Ishikawa (cell line): ENCODE measurements at regions not wholly inside any gene's neighbourhood (a gene's known extent, or its start where the extent isn't known, plus 50 kb on each side); places are given as distances from the start of the nearest gene placed in this dataset.

Source experiments
- CEBPB ChIP-seq: IDR thresholded peaks from 2 replicates; pipeline ENCODE4 v1.6.1; 2012
- CREB1 ChIP-seq: IDR thresholded peaks from 2 replicates; pipeline ENCODE4 v1.6.1; 2012; ENCODE audit warnings: low read depth
- EGR1 ChIP-seq: IDR thresholded peaks from 2 replicates; pipeline ENCODE4 v1.6.1; 2012
- EP300 ChIP-seq: IDR thresholded peaks from 2 replicates; pipeline ENCODE4 v1.6.1; 2012; ENCODE audit warnings: borderline replicate concordance
- FOXM1 ChIP-seq: IDR thresholded peaks from 2 replicates; pipeline ENCODE4 v1.6.1; 2012; ENCODE audit warnings: low read depth, borderline replicate concordance
- NFIC ChIP-seq: IDR thresholded peaks from 2 replicates; pipeline ENCODE4 v1.6.1; 2012
- RAD21 ChIP-seq: IDR thresholded peaks from 2 replicates; pipeline ENCODE4 v1.6.1; 2012; ENCODE audit warnings: low read depth
- TAF1 ChIP-seq: IDR thresholded peaks from 2 replicates; pipeline ENCODE4 v1.6.1; 2012; ENCODE audit warnings: low read depth, mild to moderate bottlenecking
- TCF12 ChIP-seq: IDR thresholded peaks from 2 replicates; pipeline ENCODE4 v1.6.1; 2012; ENCODE audit warnings: low read depth
- TEAD4 ChIP-seq: IDR thresholded peaks from 2 replicates; pipeline ENCODE4 v1.6.1; 2012
- USF1 ChIP-seq: IDR thresholded peaks from 2 replicates; pipeline ENCODE4 v1.6.1; 2012
- YY1 ChIP-seq: IDR thresholded peaks from 2 replicates; pipeline ENCODE4 v1.6.1; 2012; ENCODE audit warnings: low read depth
- ZBTB7A ChIP-seq: IDR thresholded peaks from 2 replicates; pipeline ENCODE4 v1.6.1; 2012; ENCODE audit warnings: low read depth
- TF ChIP-seq, protein P1 (sequence below): IDR thresholded peaks from 2 replicates; pipeline ENCODE4 v1.6.1; 2012
- TF ChIP-seq, protein P2 (sequence below): IDR thresholded peaks from 2 replicates; pipeline ENCODE4 v1.6.1; 2012; ENCODE audit warnings: low read depth, mild to moderate bottlenecking

- TF ChIP-seq YY1 (no peak), TEAD4 (no peak), TCF12 (no peak), NFIC (no peak), TAF1 (no peak), EGR1 (no peak), FOXM1 (no peak), USF1 (no peak), ZBTB7A (no peak), CREB1 (no peak), CEBPB (no peak)
- TF ChIP-seq, protein P1, sequence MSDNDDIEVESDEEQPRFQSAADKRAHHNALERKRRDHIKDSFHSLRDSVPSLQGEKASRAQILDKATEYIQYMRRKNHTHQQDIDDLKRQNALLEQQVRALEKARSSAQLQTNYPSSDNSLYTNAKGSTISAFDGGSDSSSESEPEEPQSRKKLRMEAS, result no peak
- TF ChIP-seq, protein P2, sequence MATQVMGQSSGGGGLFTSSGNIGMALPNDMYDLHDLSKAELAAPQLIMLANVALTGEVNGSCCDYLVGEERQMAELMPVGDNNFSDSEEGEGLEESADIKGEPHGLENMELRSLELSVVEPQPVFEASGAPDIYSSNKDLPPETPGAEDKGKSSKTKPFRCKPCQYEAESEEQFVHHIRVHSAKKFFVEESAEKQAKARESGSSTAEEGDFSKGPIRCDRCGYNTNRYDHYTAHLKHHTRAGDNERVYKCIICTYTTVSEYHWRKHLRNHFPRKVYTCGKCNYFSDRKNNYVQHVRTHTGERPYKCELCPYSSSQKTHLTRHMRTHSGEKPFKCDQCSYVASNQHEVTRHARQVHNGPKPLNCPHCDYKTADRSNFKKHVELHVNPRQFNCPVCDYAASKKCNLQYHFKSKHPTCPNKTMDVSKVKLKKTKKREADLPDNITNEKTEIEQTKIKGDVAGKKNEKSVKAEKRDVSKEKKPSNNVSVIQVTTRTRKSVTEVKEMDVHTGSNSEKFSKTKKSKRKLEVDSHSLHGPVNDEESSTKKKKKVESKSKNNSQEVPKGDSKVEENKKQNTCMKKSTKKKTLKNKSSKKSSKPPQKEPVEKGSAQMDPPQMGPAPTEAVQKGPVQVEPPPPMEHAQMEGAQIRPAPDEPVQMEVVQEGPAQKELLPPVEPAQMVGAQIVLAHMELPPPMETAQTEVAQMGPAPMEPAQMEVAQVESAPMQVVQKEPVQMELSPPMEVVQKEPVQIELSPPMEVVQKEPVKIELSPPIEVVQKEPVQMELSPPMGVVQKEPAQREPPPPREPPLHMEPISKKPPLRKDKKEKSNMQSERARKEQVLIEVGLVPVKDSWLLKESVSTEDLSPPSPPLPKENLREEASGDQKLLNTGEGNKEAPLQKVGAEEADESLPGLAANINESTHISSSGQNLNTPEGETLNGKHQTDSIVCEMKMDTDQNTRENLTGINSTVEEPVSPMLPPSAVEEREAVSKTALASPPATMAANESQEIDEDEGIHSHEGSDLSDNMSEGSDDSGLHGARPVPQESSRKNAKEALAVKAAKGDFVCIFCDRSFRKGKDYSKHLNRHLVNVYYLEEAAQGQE, result no peak
Observed at GRCh38 chr6:44034931-44035345, 92.3 kb downstream of the MRPL14 start.

GRCh38 chr6:44034391-44034861 is 92.8 kb downstream of the MRPL14 start:
- TF ChIP-seq TCF12, result peak; percentile 14; the same call in 1 of the 2 replicates
- no peak for TF ChIP-seq YY1

GRCh38 chr6:44030812-44031454 is 96.3 kb downstream of the MRPL14 start:
- no peak for TF ChIP-seq USF1
- no peak for TF ChIP-seq TAF1
- no peak for TF ChIP-seq RAD21
- TF ChIP-seq TCF12, result no peak
- no peak for TF ChIP-seq EGR1
- TF ChIP-seq, protein P1, result no peak
- no peak for TF ChIP-seq CREB1
- no peak for TF ChIP-seq EP300
- TF ChIP-seq CEBPB, result no peak
- no peak for TF ChIP-seq ZBTB7A
- TF ChIP-seq FOXM1, result no peak
- TF ChIP-seq NFIC, result no peak
- TF ChIP-seq TEAD4, result no peak
- TF ChIP-seq, protein P2, result no peak
- no peak for TF ChIP-seq YY1

GRCh38 chr6:44029444-44030185 is 97.6 kb downstream of the MRPL14 start:
- no peak for TF ChIP-seq NFIC
- no peak for TF ChIP-seq EP300
- no peak for TF ChIP-seq USF1
- TF ChIP-seq, protein P1, result no peak
- TF ChIP-seq RAD21, result no peak
- no peak for TF ChIP-seq YY1
- TF ChIP-seq TCF12, result no peak
- TF ChIP-seq CEBPB, result no peak
- TF ChIP-seq TAF1, result no peak
- no peak for TF ChIP-seq TEAD4
- TF ChIP-seq FOXM1, result no peak
- no peak for TF ChIP-seq EGR1
- TF ChIP-seq ZBTB7A, result no peak
